ENCODE measurements at regions not wholly inside any gene's neighbourhood (a gene's known extent, or its start where the extent isn't known, plus 50 kb on each side); places are given as distances from the start of the nearest gene placed in this dataset.

DNA sequence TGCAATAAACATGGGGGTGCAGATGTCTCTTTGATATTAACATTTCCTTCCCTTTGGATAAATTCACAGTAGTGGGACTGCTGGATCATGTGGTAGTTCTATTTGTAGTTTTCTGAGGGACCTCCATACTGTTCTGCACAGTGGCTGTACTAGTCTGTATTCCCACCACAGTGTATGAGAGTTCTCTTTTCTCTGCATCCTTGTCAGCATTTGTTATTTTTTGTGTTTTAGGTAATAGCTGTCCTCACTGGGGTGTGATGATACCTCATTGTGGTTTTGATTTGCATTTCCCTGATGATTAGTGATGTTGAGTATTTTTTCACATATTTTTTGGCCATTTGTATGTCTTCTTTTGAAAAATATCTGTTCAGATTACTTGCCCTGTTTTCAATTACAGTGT is 562.5 kb downstream of the CSNK1G3 start:
- no peak overlapping the region for H3K9ac ChIP-seq (ENCODE audit: low read length)
- ATAC-seq (ENCODE audit: low read depth), result peak; percentile 94
- peaks cover 3 to 6% (median 5%) of the 10 kb centered on the region in 3 donors for H3K9me3 ChIP-seq (ENCODE audit: control extremely low read depth in 1 of 3, control insufficient read depth in 2 of 3, insufficient read depth in 1 of 3, low read length in 2 of 3)
- no peak for TF ChIP-seq EZH2 (IDR thresholded peaks at IDR 0.05; ENCODE audit: borderline replicate concordance, insufficient read depth, low read depth, low read length, poor library complexity, severe bottlenecking)
- no peak overlapping the region for H3K27ac Mint-ChIP-seq
- no peak overlapping the region for H3K27ac ChIP-seq (ENCODE audit: low read length in 2 of 2)
- H3K27me3 ChIP-seq (replicated peaks in 1 of 4; ENCODE audit: control extremely low read depth in 1 of 4, control insufficient read depth in 3 of 4, insufficient read depth in 4 of 4, low read length in 3 of 4), result no peaks in the 10 kb centered on the region
- H3K79me2 ChIP-seq (ENCODE audit: control insufficient read depth, insufficient read depth, low read length), result no peaks in the 10 kb centered on the region
- H3K4me3 ChIP-seq (ENCODE audit: control extremely low read depth in 1 of 5, extremely low read depth in 1 of 5, insufficient read depth in 1 of 5, low read depth in 2 of 5, low read length in 4 of 5), result no peak overlapping the region
- CTCF ChIA-PET, result no interaction called here
- peaks cover 24% of the 10 kb centered on the region for H3K4me1 Mint-ChIP-seq
- H3K9me3 Mint-ChIP-seq (ENCODE audit: insufficient read depth), result no peaks in the 10 kb centered on the region
- peaks cover 4 to 12% of the 10 kb centered on the region in 2 donors for H3K4me1 ChIP-seq (ENCODE audit: control insufficient read depth in 2 of 2, insufficient read depth in 2 of 2, low read length in 2 of 2)
- peak overlapping the region; percentile 24 for H3K4me2 ChIP-seq (replicated peaks; ENCODE audit: low read depth, low read length, poor library complexity, severe bottlenecking)
- intact Hi-C loops (cut with micrococcal nuclease), result loop anchor here (1.0 to 5.0 kb wide), 2 partner anchors 17 to 37 kb away; no protein-coding TSS in a partner anchor
- no peak overlapping the region for H2AFZ ChIP-seq (ENCODE audit: insufficient read depth, low read depth, low read length, poor library complexity, severe bottlenecking)
- POLR2A ChIA-PET, result no interaction called here
- H3K36me3 ChIP-seq (replicated peaks in 1 of 2; ENCODE audit: control extremely low read depth in 1 of 2, control insufficient read depth in 1 of 2, extremely low read depth in 1 of 2, insufficient read depth in 2 of 2, low read length in 1 of 2), result no peaks in the 10 kb centered on the region
- no peaks in the 10 kb centered on the region for H4K20me1 ChIP-seq (ENCODE audit: control insufficient read depth, insufficient read depth, low read length, poor library complexity, severe bottlenecking)
- peak overlapping the region; percentile 53 for H3K4me3 Mint-ChIP-seq
- H3K27me3 Mint-ChIP-seq, result no peaks in the 10 kb centered on the region
- DNase-seq, result peak; percentile 57

- Mint-ChIP-seq H3K27me3 (no peaks in the 10 kb centered on the region), H3K9me3 (ENCODE audit: insufficient read depth) (no peaks in the 10 kb centered on the region), H3K27ac (no peak overlapping the region), H3K4me3 (no peak overlapping the region), H3K4me1 (peaks cover 24% of the 10 kb centered on the region)
- no peak overlapping the region for H3K9ac ChIP-seq (ENCODE audit: low read length)
- ATAC-seq (ENCODE audit: low read depth), result no peak
- no peak overlapping the region for H3K27ac ChIP-seq (ENCODE audit: low read length in 2 of 2)
- H2AFZ ChIP-seq (ENCODE audit: insufficient read depth, low read depth, low read length, poor library complexity, severe bottlenecking), result no peak overlapping the region
- ChIA-PET CTCF (no interaction called here), POLR2A (no interaction called here)
- H4K20me1 ChIP-seq (ENCODE audit: control insufficient read depth, insufficient read depth, low read length, poor library complexity, severe bottlenecking), result no peaks in the 10 kb centered on the region
- no peak overlapping the region for H3K4me3 ChIP-seq (ENCODE audit: control extremely low read depth in 1 of 5, extremely low read depth in 1 of 5, insufficient read depth in 1 of 5, low read depth in 2 of 5, low read length in 4 of 5)
- TF ChIP-seq EZH2 (IDR thresholded peaks at IDR 0.05; ENCODE audit: borderline replicate concordance, insufficient read depth, low read depth, low read length, poor library complexity, severe bottlenecking), result no peak
- H3K36me3 ChIP-seq (replicated peaks in 1 of 2; ENCODE audit: control extremely low read depth in 1 of 2, control insufficient read depth in 1 of 2, extremely low read depth in 1 of 2, insufficient read depth in 2 of 2, low read length in 1 of 2), result no peaks in the 10 kb centered on the region
- DNase-seq, result no peak
- no peaks in the 10 kb centered on the region for H3K27me3 ChIP-seq (replicated peaks in 1 of 4; ENCODE audit: control extremely low read depth in 1 of 4, control insufficient read depth in 3 of 4, insufficient read depth in 4 of 4, low read length in 3 of 4)
- H3K4me1 ChIP-seq (ENCODE audit: control insufficient read depth in 2 of 2, insufficient read depth in 2 of 2, low read length in 2 of 2), result peaks cover 4 to 12% of the 10 kb centered on the region in 2 donors
- no peak overlapping the region for H3K4me2 ChIP-seq (replicated peaks; ENCODE audit: low read depth, low read length, poor library complexity, severe bottlenecking)
- peaks cover 0 to 6% (median 5%) of the 10 kb centered on the region in 3 donors for H3K9me3 ChIP-seq (ENCODE audit: control extremely low read depth in 1 of 3, control insufficient read depth in 2 of 3, insufficient read depth in 1 of 3, low read length in 2 of 3)
- intact Hi-C loops (cut with micrococcal nuclease), result loop anchor here (5.0 kb wide), 1 partner anchor 35 kb away; no protein-coding TSS in a partner anchor
- H3K79me2 ChIP-seq (ENCODE audit: control insufficient read depth, insufficient read depth, low read length), result no peaks in the 10 kb centered on the region
Measured at GRCh38 chr5:124072570-124072969, 560.6 kb downstream of the CSNK1G3 start.
